T-cell (primary cell): ENCODE measurements at regions not wholly inside any gene's neighbourhood (a gene's known extent, or its start where the extent isn't known, plus 50 kb on each side); places are given as distances from the start of the nearest gene placed in this dataset.

Experiments used
- ATAC-seq, 4 experiments: fragments of 200-7000 bp in 3 of 4; fragments of 150-1000 bp in 1 of 4; cut with Tn5 transposase; replicated peaks in 1 of 4; 1 replicate in 3 of 4; 2 replicates in 1 of 4; pipeline ENCODE4 v1.10.0; 2021; ENCODE audit warnings: moderate library complexity in 3 of 4, mild to moderate bottlenecking in 2 of 4, moderate number of reproducible peaks in 1 of 4
- CTCF ChIA-PET, 2 donors: fragments of 300-600 bp; sonication (Branson Sonifier 250); formaldehyde crosslinking; loops; one replicate each; lab custom pipeline; 2022; ENCODE audit warnings: antibody characterized with exemption in 2 of 2; lab: Charles Lee
- POLR2A ChIA-PET, 2 donors: fragments of 300-600 bp; sonication (Branson Sonifier 250); formaldehyde crosslinking; loops; one replicate each; lab custom pipeline; 2022; ENCODE audit warnings: antibody characterized with exemption in 2 of 2; lab: Charles Lee
- DNase-seq, 35 experiments: peaks; one replicate each; pipeline versions ENCODE4 v3.0.0 to v3.0.0-alpha.2; 2013 to 2023
- H3K27ac ChIP-seq: one replicate; pipeline ENCODE4 v1.5.1; 2013; ENCODE audit warnings: low read length
- H3K27me3 ChIP-seq, 2 experiments: replicated peaks in 1 of 2; 1 replicate in 1 of 2; 2 replicates in 1 of 2; pipeline versions ENCODE4 v1.6.1 to v1.7.0; 2013; ENCODE audit warnings: low read length in 1 of 2, mixed read lengths in 1 of 2; ENCODE audit not compliant: control insufficient read depth in 2 of 2, insufficient read depth in 2 of 2; ENCODE audit errors: extremely low read depth in 1 of 2
- H3K36me3 ChIP-seq, 2 donors: 1 replicate in 1 of 2; 2 replicates in 1 of 2; pipeline versions ENCODE4 v1.6.1 to v1.7.0; 2013; ENCODE audit warnings: low read length in 1 of 2; ENCODE audit not compliant: control insufficient read depth in 2 of 2, insufficient read depth in 1 of 2; ENCODE audit errors: extremely low read depth in 1 of 2
- H3K4me1 ChIP-seq, 2 experiments: 1 replicate in 1 of 2; 2 replicates in 1 of 2; pipeline versions ENCODE4 v1.6.1 to v1.7.0; 2013; ENCODE audit warnings: low read length in 2 of 2, mixed read lengths in 1 of 2; ENCODE audit not compliant: insufficient read depth in 2 of 2, control insufficient read depth in 1 of 2; ENCODE audit errors: extremely low read depth in 1 of 2
- H3K4me3 ChIP-seq, 2 donors: 1 replicate in 1 of 2; 2 replicates in 1 of 2; pipeline versions ENCODE4 v1.5.1 to v1.7.0; 2013; ENCODE audit warnings: mild to moderate bottlenecking in 2 of 2, low read length in 1 of 2, moderate library complexity in 1 of 2; ENCODE audit not compliant: control insufficient read depth in 1 of 2; ENCODE audit errors: extremely low read depth in 1 of 2
- H3K9me3 ChIP-seq: 2 replicates; pipeline ENCODE4 v1.7.0; 2013
- H3K27ac Mint-ChIP-seq, 2 donors: one replicate each; pipeline ENCODE4 v1.8.0; 2020 to 2021; ENCODE audit warnings: mild to moderate bottlenecking in 2 of 2, mixed read lengths in 2 of 2
- H3K27me3 Mint-ChIP-seq, 2 donors: one replicate each; pipeline ENCODE4 v1.8.0; 2021 to 2022; ENCODE audit warnings: mixed read lengths in 2 of 2
- H3K36me3 Mint-ChIP-seq: one replicate; pipeline ENCODE4 v1.8.0; 2021; ENCODE audit warnings: mixed read lengths
- H3K4me1 Mint-ChIP-seq, 3 donors: one replicate each; pipeline ENCODE4 v1.8.0; 2020 to 2022; ENCODE audit warnings: mixed read lengths in 3 of 3, mild to moderate bottlenecking in 1 of 3
- H3K4me3 Mint-ChIP-seq, 3 donors: one replicate each; pipeline ENCODE4 v1.8.0; 2020 to 2022; ENCODE audit warnings: mild to moderate bottlenecking in 3 of 3, mixed read lengths in 3 of 3, moderate library complexity in 3 of 3
- H3K9me3 Mint-ChIP-seq, 3 donors: one replicate each; pipeline ENCODE4 v1.8.0; 2020 to 2022; ENCODE audit warnings: mixed read lengths in 3 of 3
- WGBS: methylation state at CpG from one replicate; pipeline ENCODE4 v1.1.5; 2013; ENCODE audit warnings: missing lambda C conversion rate; ENCODE audit not compliant: insufficient coverage; 5-methylcytosine and 5-hydroxymethylcytosine counted together

DNA sequence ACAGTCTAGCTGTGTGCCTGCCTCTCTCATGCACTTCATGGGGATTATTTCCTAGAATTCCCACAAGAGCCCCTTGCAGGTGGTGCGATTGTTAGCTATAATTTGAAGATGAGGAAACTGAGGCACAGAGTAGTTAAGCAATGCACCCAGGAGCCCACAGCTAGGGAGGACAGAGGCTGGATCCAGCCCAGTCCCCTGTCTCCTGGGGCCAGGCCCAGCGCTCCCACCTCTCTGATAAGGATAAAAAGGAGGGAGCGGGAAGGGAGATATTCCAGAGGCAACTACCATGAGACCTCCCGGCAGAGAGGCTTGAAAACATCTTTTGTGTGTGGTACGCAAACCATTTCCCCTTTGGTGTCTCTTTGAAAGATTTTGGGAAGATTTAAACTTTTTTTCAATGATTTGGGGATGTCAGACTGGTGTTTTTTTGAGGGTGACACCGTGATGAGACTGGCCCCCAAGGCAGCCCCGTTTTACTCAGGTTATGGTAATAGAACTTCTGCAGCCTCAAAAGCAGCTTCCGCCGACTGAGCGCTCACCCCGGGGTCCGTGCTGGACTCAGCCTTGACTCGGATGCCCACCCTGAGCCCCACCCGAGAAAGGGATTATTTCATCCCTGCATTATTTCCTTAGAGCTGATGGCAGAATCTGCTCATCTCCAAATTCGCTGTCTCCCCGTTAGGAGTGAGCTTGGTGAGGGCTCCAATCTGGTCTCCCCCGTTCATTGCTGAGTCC lies 144.7 kb upstream of the IER5L start:
- Mint-ChIP-seq H3K27ac (no peak overlapping the region), H3K9me3 (no peaks in the 10 kb centered on the region), H3K4me1 (peaks cover 13 to 19% (median 14%) of the 10 kb centered on the region in 3 donors), H3K4me3 (no peak overlapping the region), H3K27me3 (no peaks in the 10 kb centered on the region), H3K36me3 (no peaks in the 10 kb centered on the region)
- H3K9me3 ChIP-seq: no peaks in the 10 kb centered on the region
- H3K4me3 ChIP-seq: no peak overlapping the region
- H3K36me3 ChIP-seq: no peaks in the 10 kb centered on the region
- DNase-seq (no peak), ATAC-seq (no peak)
- 92% methylated on average over 9 of the region's 17 CpGs for WGBS
- peaks cover 9 to 25% of the 10 kb centered on the region in 2 experiments for H3K4me1 ChIP-seq
- no peak overlapping the region for H3K27ac ChIP-seq
- H3K27me3 ChIP-seq: peaks cover 0 to 20% of the 10 kb centered on the region in 2 experiments
- CTCF ChIA-PET: no interaction called here
- POLR2A ChIA-PET: no interaction called here

GRCh38 chr9:129322022-129322621 lies 144.1 kb upstream of the IER5L start:
- Mint-ChIP-seq H3K4me1 (peaks cover 10 to 16% (median 11%) of the 10 kb centered on the region in 3 donors), H3K9me3 (no peaks in the 10 kb centered on the region), H3K27ac (peak overlapping the region in 1 of 2 donors; percentile 2), H3K27me3 (no peaks in the 10 kb centered on the region), H3K36me3 (no peaks in the 10 kb centered on the region), H3K4me3 (peak overlapping the region in 2 of 3 donors; percentile 21 to 78)
- ChIA-PET POLR2A (no interaction called here), CTCF (no interaction called here)
- no peak for ATAC-seq
- no peak overlapping the region for H3K27ac ChIP-seq
- peaks cover 9 to 22% of the 10 kb centered on the region in 2 experiments for H3K4me1 ChIP-seq
- H3K36me3 ChIP-seq: no peaks in the 10 kb centered on the region
- no peak for DNase-seq
- H3K27me3 ChIP-seq: peaks cover 0 to 27% of the 10 kb centered on the region in 2 experiments
- 95% methylated on average over 6 of the region's 7 CpGs for WGBS
- peak overlapping the region in 1 of 2 donors; percentile 1 for H3K4me3 ChIP-seq
- no peaks in the 10 kb centered on the region for H3K9me3 ChIP-seq

DNA sequence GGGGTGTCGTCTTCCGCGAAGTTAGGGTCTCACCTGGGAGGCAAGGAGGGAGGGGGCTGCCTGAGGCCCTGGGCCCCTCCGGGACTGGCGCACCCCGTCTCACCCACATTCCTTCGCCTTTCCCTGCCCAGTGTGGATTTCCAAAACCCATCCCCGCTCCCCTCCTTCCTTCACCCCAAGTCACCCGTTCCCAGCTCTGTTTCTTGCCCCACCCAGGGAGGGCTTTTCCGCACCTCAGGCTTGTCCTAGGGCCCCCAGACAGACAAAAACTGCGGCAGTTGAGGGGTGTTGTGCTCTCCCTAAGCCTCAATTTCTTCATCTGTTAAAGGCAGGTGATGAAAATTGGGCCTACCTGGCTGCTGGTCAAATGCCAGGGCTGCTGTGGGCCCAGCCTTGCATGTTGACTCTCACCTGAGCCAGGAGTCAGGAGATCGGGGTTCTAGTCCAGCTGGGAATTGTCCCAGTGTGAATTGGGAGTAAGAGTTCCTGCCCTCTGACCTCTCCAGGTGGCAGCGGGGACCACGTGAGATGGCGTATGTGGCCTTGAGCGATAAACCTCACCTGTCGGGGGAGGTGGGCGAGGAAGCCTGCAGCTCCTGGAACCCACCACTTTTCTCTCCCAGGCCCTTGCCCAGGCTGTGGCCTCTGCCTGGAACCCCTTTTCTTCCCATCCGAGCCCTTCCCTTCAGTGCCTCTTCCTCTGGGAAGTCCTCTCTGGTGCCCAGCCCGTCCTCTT lies 143.4 kb upstream of the IER5L start:
- Mint-ChIP-seq H3K27me3 (no peaks in the 10 kb centered on the region), H3K4me3 (peak overlapping the region; percentile 25 to 78 (median 31)), H3K36me3 (no peaks in the 10 kb centered on the region), H3K4me1 (peaks cover 10 to 16% (median 11%) of the 10 kb centered on the region in 3 donors), H3K27ac (peak overlapping the region in 1 of 2 donors; percentile 48), H3K9me3 (no peaks in the 10 kb centered on the region)
- ChIA-PET POLR2A (no interaction called here), CTCF (interaction anchor here (0.6 to 1.4 kb wide), 6 partner anchors 101 to 463 kb away, joined by 3 to 7 read pairs (median 5); partner anchors contain the start of gene IER5L (in 1 of the 2))
- DNase-seq (peak in 1 of 35 experiments; percentile 13), ATAC-seq (no peak)
- H3K27me3 ChIP-seq: peaks cover 0 to 31% of the 10 kb centered on the region in 2 experiments
- WGBS: 97% methylated on average over 10 of the region's 20 CpGs
- peak overlapping the region; percentile 29 for H3K27ac ChIP-seq
- H3K36me3 ChIP-seq: no peaks in the 10 kb centered on the region
- H3K9me3 ChIP-seq: no peaks in the 10 kb centered on the region
- H3K4me3 ChIP-seq: peak overlapping the region; percentile 44 to 62
- peaks cover 9 to 22% of the 10 kb centered on the region in 2 experiments for H3K4me1 ChIP-seq

GRCh38 chr9:129320575-129321285 lies 142.7 kb upstream of the IER5L start:
- H3K27ac ChIP-seq: peak overlapping the region; percentile 29
- Mint-ChIP-seq H3K27ac (peak overlapping the region; percentile 72 to 83), H3K36me3 (no peaks in the 10 kb centered on the region), H3K4me3 (peak overlapping the region; percentile 71 to 78 (median 77)), H3K27me3 (no peaks in the 10 kb centered on the region), H3K4me1 (peaks cover 10 to 16% (median 11%) of the 10 kb centered on the region in 3 donors), H3K9me3 (no peaks in the 10 kb centered on the region)
- ATAC-seq (peak; percentile 87 to 97 (median 90)), DNase-seq (peak; percentile 18 to 81 (median 44))
- under 1% methylated on average over 40 of the region's 46 CpGs for WGBS
- ChIA-PET CTCF (interaction anchor here (0.5 to 1.4 kb wide), 9 partner anchors 100 to 1229 kb away, joined by 3 to 7 read pairs (median 3); partner anchors contain the start of gene IER5L (in 1 of the 2)), POLR2A (interaction anchor here in 1 of 2 donors (0.5 kb wide), 1 partner anchor 62 kb away, joined by 3 read pairs; no protein-coding TSS in a partner anchor)
- H3K36me3 ChIP-seq: no peaks in the 10 kb centered on the region
- H3K27me3 ChIP-seq: peaks cover 0 to 32% of the 10 kb centered on the region in 2 experiments
- no peaks in the 10 kb centered on the region for H3K9me3 ChIP-seq
- H3K4me3 ChIP-seq: peak overlapping the region; percentile 44 to 62
- peaks cover 9 to 22% of the 10 kb centered on the region in 2 experiments for H3K4me1 ChIP-seq

- no peaks in the 10 kb centered on the region for H3K9me3 Mint-ChIP-seq
- H3K4me3 Mint-ChIP-seq: peak overlapping the region in 2 of 3 donors; percentile 13 to 78
- H3K9me3 ChIP-seq: no peaks in the 10 kb centered on the region
- no peaks in the 10 kb centered on the region for H3K27me3 Mint-ChIP-seq
- H3K27ac ChIP-seq: peak overlapping the region; percentile 29
- ChIA-PET CTCF (interaction anchor here (0.5 to 1.4 kb wide), 6 partner anchors 99 to 1229 kb away, joined by 3 to 7 read pairs (median 3); partner anchors contain the start of gene IER5L (in 1 of the 2)), POLR2A (interaction anchor here in 1 of 2 donors (0.5 kb wide), 1 partner anchor 133 kb away, joined by 3 read pairs; no protein-coding TSS in a partner anchor)
- peaks cover 10 to 16% (median 11%) of the 10 kb centered on the region in 3 donors for H3K4me1 Mint-ChIP-seq
- no peaks in the 10 kb centered on the region for H3K36me3 Mint-ChIP-seq
- no peaks in the 10 kb centered on the region for H3K36me3 ChIP-seq
- DNase-seq: peak in 1 of 35 experiments; percentile 10
- peaks cover 9 to 22% of the 10 kb centered on the region in 2 experiments for H3K4me1 ChIP-seq
- H3K27me3 ChIP-seq: peaks cover 0 to 35% of the 10 kb centered on the region in 2 experiments
- ATAC-seq: peak in 1 of 4 experiments; percentile 8
- peak overlapping the region in 1 of 2 donors; percentile 83 for H3K27ac Mint-ChIP-seq
- WGBS: 56% methylated on average over 11 of the region's 14 CpGs
- peak overlapping the region; percentile 44 to 62 for H3K4me3 ChIP-seq
Observed at GRCh38 chr9:129319938-129320481, 141.9 kb upstream of the IER5L start.
